Smooth muscle cell (in vitro differentiated cells): ENCODE measurements at regions not wholly inside any gene's neighbourhood (a gene's known extent, or its start where the extent isn't known, plus 50 kb on each side); places are given as distances from the start of the nearest gene placed in this dataset.

Experiments
- DNase-seq: peaks from one replicate; lab custom pipeline; 2025; ENCODE audit not compliant: unreplicated experiment; lab: John Stamatoyannopoulos, UW
- H2AFZ ChIP-seq: fragments of 200-600 bp; sonication (generic); 2 replicates; pipeline ENCODE4 v1.6.0; 2016; ENCODE audit warnings: antibody characterized with exemption, low read depth, mild to moderate bottlenecking
- H3F3A ChIP-seq: fragments of 200-600 bp; sonication (generic); 2 replicates; pipeline ENCODE4 v1.6.0; 2017; ENCODE audit warnings: antibody characterized with exemption, low read depth
- H3K27ac ChIP-seq: fragments of 200-600 bp; sonication (generic); 2 replicates; pipeline ENCODE4 v1.5.1; 2016; ENCODE audit warnings: low read depth, mild to moderate bottlenecking
- H3K27me3 ChIP-seq: fragments of 200-600 bp; sonication (generic); 2 replicates; pipeline ENCODE4 v1.6.1; 2016; ENCODE audit warnings: low read depth, mild to moderate bottlenecking
- H3K36me3 ChIP-seq: fragments of 200-600 bp; sonication (generic); 2 replicates; pipeline ENCODE4 v1.5.1; 2016; ENCODE audit warnings: low read depth
- H3K4me1 ChIP-seq: fragments of 200-600 bp; sonication (generic); 2 replicates; pipeline ENCODE4 v1.5.1; 2016; ENCODE audit warnings: low read depth
- H3K4me2 ChIP-seq: fragments of 200-600 bp; sonication (generic); 2 replicates; pipeline ENCODE4 v1.6.0; 2016; ENCODE audit warnings: mild to moderate bottlenecking
- H3K4me3 ChIP-seq: fragments of 200-600 bp; sonication (generic); 2 replicates; pipeline ENCODE4 v1.5.1; 2016; ENCODE audit warnings: mild to moderate bottlenecking
- H3K79me2 ChIP-seq: fragments of 200-600 bp; sonication (generic); 2 replicates; pipeline ENCODE4 v1.6.0; 2016; ENCODE audit warnings: low read depth, mild to moderate bottlenecking
- H3K9ac ChIP-seq: fragments of 200-600 bp; sonication (generic); 2 replicates; pipeline ENCODE4 v1.6.0; 2016; ENCODE audit warnings: low read depth
- H3K9me3 ChIP-seq: fragments of 200-600 bp; sonication (generic); replicated peaks from 2 replicates; pipeline ENCODE4 v1.5.1; 2016; ENCODE audit warnings: low read depth
- H4K20me1 ChIP-seq: fragments of 200-600 bp; sonication (generic); 2 replicates; pipeline ENCODE4 v1.6.0; 2016; ENCODE audit warnings: low read depth
- CTCF ChIP-seq: fragments of 200-600 bp; sonication (generic); IDR thresholded peaks from 2 replicates; pipeline ENCODE4 v1.5.1; 2017; ENCODE audit warnings: borderline replicate concordance, mild to moderate bottlenecking, antibody characterized with exemption; ENCODE audit not compliant: insufficient read depth, poor library complexity, severe bottlenecking
- WGBS: methylation state at CpG from one replicate; pipeline ENCODE4 v1.1.7; 2016; ENCODE audit warnings: low lambda C conversion rate; 5-methylcytosine and 5-hydroxymethylcytosine counted together

DNA sequence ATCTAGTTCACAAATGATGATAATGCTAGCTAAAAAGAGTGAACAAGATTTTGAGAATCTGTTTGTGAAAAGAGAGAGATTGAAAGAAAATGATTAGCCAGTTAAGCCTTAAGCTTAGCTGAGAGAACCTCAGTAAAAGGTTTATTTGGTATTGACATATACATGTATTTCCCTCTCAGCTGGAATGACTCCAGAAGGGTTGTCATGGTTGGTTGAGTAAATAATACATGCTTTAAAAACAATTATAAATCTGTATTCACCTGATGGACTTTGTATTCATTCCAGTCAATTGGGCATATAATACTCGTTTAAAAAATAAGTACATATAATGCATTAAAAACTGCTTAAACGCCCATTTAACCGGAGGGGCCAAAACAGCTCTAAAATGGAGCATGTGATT is 181.4 kb downstream of the GRB14 start:
- Histone ChIP-seq H3K27ac (no peak overlapping the region), H3K9ac (no peak overlapping the region), H4K20me1 (no peaks in the 10 kb centered on the region), H3F3A (no peaks in the 10 kb centered on the region), H3K4me2 (no peak overlapping the region), H3K9me3 (no peaks in the 10 kb centered on the region), H3K27me3 (no peaks in the 10 kb centered on the region), H3K4me1 (no peaks in the 10 kb centered on the region), H3K4me3 (no peak overlapping the region), H2AFZ (no peak overlapping the region), H3K79me2 (no peaks in the 10 kb centered on the region), H3K36me3 (no peaks in the 10 kb centered on the region)
- TF ChIP-seq CTCF = no peak
- no peak for DNase-seq
- WGBS = 95% methylated on average over 3 of the region's 3 CpGs

GRCh38 chr2:164439235-164439634 is 182.0 kb downstream of the GRB14 start:
- H3K79me2 ChIP-seq = no peaks in the 10 kb centered on the region
- no peak overlapping the region for H2AFZ ChIP-seq
- no peaks in the 10 kb centered on the region for H3K4me1 ChIP-seq
- no peaks in the 10 kb centered on the region for H4K20me1 ChIP-seq
- DNase-seq = no peak
- H3K9ac ChIP-seq = no peak overlapping the region
- H3K4me2 ChIP-seq = no peak overlapping the region
- no peak for TF ChIP-seq CTCF
- H3K27me3 ChIP-seq = no peaks in the 10 kb centered on the region
- no peak overlapping the region for H3K27ac ChIP-seq
- H3K36me3 ChIP-seq = no peaks in the 10 kb centered on the region
- no peaks in the 10 kb centered on the region for H3F3A ChIP-seq
- H3K4me3 ChIP-seq = no peak overlapping the region
- no peaks in the 10 kb centered on the region for H3K9me3 ChIP-seq

DNA sequence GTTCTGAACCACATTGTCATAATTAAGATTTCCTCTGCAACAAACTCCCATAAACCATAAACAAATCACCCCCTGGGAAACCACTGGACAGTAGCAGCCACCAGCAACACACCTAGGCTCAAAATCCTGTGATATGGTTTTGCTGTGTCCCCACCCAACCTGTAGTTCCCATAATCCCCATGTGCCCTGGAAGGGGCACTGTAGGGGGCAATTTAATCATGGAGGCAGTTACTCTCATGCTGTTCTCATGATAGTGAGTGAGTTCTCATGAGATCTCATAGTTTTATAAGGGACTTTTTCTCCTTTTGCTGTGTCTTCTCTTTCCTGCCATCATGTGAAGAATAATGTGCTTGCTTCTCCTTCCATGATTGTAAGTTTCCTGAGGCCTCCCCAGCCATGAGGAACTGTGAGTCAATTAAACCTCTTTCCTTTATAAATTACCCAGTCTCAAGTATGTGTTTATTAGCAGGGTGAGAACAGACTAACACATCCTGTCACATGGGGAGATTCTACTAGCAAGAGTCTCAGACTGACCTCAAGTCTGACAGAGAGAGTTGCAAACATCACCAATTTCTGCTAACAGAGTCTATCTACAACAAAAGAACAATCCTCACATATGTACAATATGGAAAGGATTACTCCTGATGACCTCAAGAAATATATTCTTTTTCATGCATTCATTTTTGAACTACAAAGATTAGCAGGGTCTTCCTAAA is 182.6 kb downstream of the GRB14 start:
- H3K27me3 ChIP-seq = no peaks in the 10 kb centered on the region
- H3K9me3 ChIP-seq = no peaks in the 10 kb centered on the region
- H3K27ac ChIP-seq = no peak overlapping the region
- no peak overlapping the region for H3K4me3 ChIP-seq
- H3K4me2 ChIP-seq = no peak overlapping the region
- H3K79me2 ChIP-seq = no peaks in the 10 kb centered on the region
- H3K9ac ChIP-seq = no peak overlapping the region
- no peak for TF ChIP-seq CTCF
- H4K20me1 ChIP-seq = no peaks in the 10 kb centered on the region
- no peak for DNase-seq
- H3K36me3 ChIP-seq = no peaks in the 10 kb centered on the region
- H2AFZ ChIP-seq = no peak overlapping the region
- no peaks in the 10 kb centered on the region for H3K4me1 ChIP-seq
- no peaks in the 10 kb centered on the region for H3F3A ChIP-seq

- Histone ChIP-seq H3K27me3 (no peaks in the 10 kb centered on the region), H3K4me2 (no peak overlapping the region), H3K4me1 (no peaks in the 10 kb centered on the region), H2AFZ (no peak overlapping the region), H3K79me2 (no peaks in the 10 kb centered on the region), H4K20me1 (no peaks in the 10 kb centered on the region), H3K36me3 (no peaks in the 10 kb centered on the region), H3K4me3 (no peak overlapping the region), H3K27ac (no peak overlapping the region), H3F3A (no peaks in the 10 kb centered on the region), H3K9me3 (no peaks in the 10 kb centered on the region), H3K9ac (no peak overlapping the region)
- 85% methylated on average over 3 of the region's 3 CpGs for WGBS
- no peak for DNase-seq
- TF ChIP-seq CTCF = no peak
Observed at GRCh38 chr2:164436131-164436530, 185.2 kb downstream of the GRB14 start.
